CD4-positive, CD25-positive, alpha-beta regulatory T cell (primary cell): ENCODE measurements at regions not wholly inside any gene's neighbourhood (a gene's known extent, or its start where the extent isn't known, plus 50 kb on each side); places are given as distances from the start of the nearest gene placed in this dataset.

ENCODE experiments used
- ATAC-seq, 2 donors: fragments of 150-1000 bp; cut with Tn5 transposase; one replicate each; pipeline ENCODE4 v1.10.0; 2021; ENCODE audit warnings: low read depth in 2 of 2, moderate number of reproducible peaks in 2 of 2, moderate library complexity in 1 of 2
- DNase-seq, 3 donors: peaks; one replicate each; pipeline versions ENCODE4 v3.0.0 to v3.0.0-alpha.2; 2012 to 2022; ENCODE audit warnings: mixed read lengths in 1 of 3
- H3K27ac ChIP-seq: one replicate; pipeline ENCODE4 v1.7.0; 2013; ENCODE audit warnings: mild to moderate bottlenecking, low read length; ENCODE audit not compliant: insufficient read depth, poor library complexity, severe bottlenecking
- H3K27me3 ChIP-seq: one replicate; pipeline ENCODE4 v1.7.0; 2013; ENCODE audit warnings: low read length; ENCODE audit not compliant: control insufficient read depth, insufficient read depth
- H3K36me3 ChIP-seq: one replicate; pipeline ENCODE4 v1.7.0; 2013; ENCODE audit warnings: mild to moderate bottlenecking, low read length, moderate library complexity; ENCODE audit not compliant: control insufficient read depth, insufficient read depth
- H3K4me1 ChIP-seq: 2 replicates; pipeline ENCODE4 v1.7.0; 2013; ENCODE audit warnings: mild to moderate bottlenecking, low read length; ENCODE audit not compliant: insufficient read depth, control insufficient read depth, poor library complexity, severe bottlenecking
- H3K4me3 ChIP-seq: one replicate; pipeline ENCODE4 v1.7.0; 2013; ENCODE audit warnings: low read depth, mild to moderate bottlenecking, low read length, moderate library complexity
- H3K9me3 ChIP-seq, 2 experiments: 1 replicate in 1 of 2; 2 replicates in 1 of 2; pipeline ENCODE4 v1.7.0; 2013; ENCODE audit warnings: low read length in 2 of 2, mild to moderate bottlenecking in 1 of 2, moderate library complexity in 1 of 2; ENCODE audit not compliant: control insufficient read depth in 2 of 2
- H3K27ac Mint-ChIP-seq, 3 donors: one replicate each; pipeline ENCODE4 v1.8.0; 2020 to 2022; ENCODE audit warnings: mild to moderate bottlenecking in 3 of 3, mixed read lengths in 3 of 3, moderate library complexity in 2 of 3
- H3K27me3 Mint-ChIP-seq: one replicate; pipeline ENCODE4 v1.8.0; 2022; ENCODE audit warnings: mild to moderate bottlenecking, mixed read lengths
- H3K36me3 Mint-ChIP-seq: one replicate; pipeline ENCODE4 v1.8.0; 2020; ENCODE audit warnings: mixed read lengths
- H3K4me1 Mint-ChIP-seq, 4 donors: one replicate each; pipeline ENCODE4 v1.8.0; 2020 to 2022; ENCODE audit warnings: mixed read lengths in 4 of 4, mild to moderate bottlenecking in 1 of 4
- H3K4me3 Mint-ChIP-seq, 4 donors: one replicate each; pipeline ENCODE4 v1.8.0; 2020 to 2022; ENCODE audit warnings: mild to moderate bottlenecking in 4 of 4, mixed read lengths in 4 of 4, moderate library complexity in 3 of 4
- H3K9me3 Mint-ChIP-seq, 7 donors: one replicate each; pipeline ENCODE4 v1.8.0; 2020 to 2022; ENCODE audit warnings: mixed read lengths in 7 of 7, mild to moderate bottlenecking in 3 of 7, moderate library complexity in 2 of 7

GRCh38 chr4:111535792-111536191 is 609.5 kb upstream of the FAM241A start:
- no peaks in the 10 kb centered on the region for H3K36me3 ChIP-seq
- H3K9me3 Mint-ChIP-seq: peaks cover 0 to 7% (median 3%) of the 10 kb centered on the region in 7 donors
- no peaks in the 10 kb centered on the region for H3K27me3 Mint-ChIP-seq
- peaks cover 0 to 3% of the 10 kb centered on the region in 2 experiments for H3K9me3 ChIP-seq
- no peak overlapping the region for H3K4me3 ChIP-seq
- H3K27ac Mint-ChIP-seq: no peak overlapping the region
- H3K27me3 ChIP-seq: no peaks in the 10 kb centered on the region
- no peaks in the 10 kb centered on the region for H3K36me3 Mint-ChIP-seq
- no peak for DNase-seq
- no peaks in the 10 kb centered on the region for H3K4me1 Mint-ChIP-seq
- ATAC-seq: no peak
- H3K27ac ChIP-seq: no peak overlapping the region
- H3K4me1 ChIP-seq: no peaks in the 10 kb centered on the region
- no peak overlapping the region for H3K4me3 Mint-ChIP-seq

- no peak for ATAC-seq
- Histone ChIP-seq H3K27me3 (no peaks in the 10 kb centered on the region), H3K9me3 (peaks cover 0 to under 1% of the 10 kb centered on the region in 2 experiments), H3K27ac (no peak overlapping the region), H3K4me3 (no peak overlapping the region), H3K36me3 (no peaks in the 10 kb centered on the region), H3K4me1 (no peaks in the 10 kb centered on the region)
- Mint-ChIP-seq H3K4me3 (no peak overlapping the region), H3K27ac (no peak overlapping the region), H3K9me3 (peaks cover 0 to 5% (median 2%) of the 10 kb centered on the region in 7 donors), H3K4me1 (no peaks in the 10 kb centered on the region), H3K27me3 (no peaks in the 10 kb centered on the region), H3K36me3 (no peaks in the 10 kb centered on the region)
- no peak for DNase-seq
Observed at GRCh38 chr4:111537165-111537564, 608.1 kb upstream of the FAM241A start.

- Histone ChIP-seq H3K4me3 (no peak overlapping the region), H3K27me3 (no peaks in the 10 kb centered on the region), H3K4me1 (no peaks in the 10 kb centered on the region), H3K9me3 (no peaks in the 10 kb centered on the region), H3K36me3 (no peaks in the 10 kb centered on the region), H3K27ac (no peak overlapping the region)
- Mint-ChIP-seq H3K9me3 (peaks cover 0 to 5% (median 2%) of the 10 kb centered on the region in 7 donors), H3K27me3 (no peaks in the 10 kb centered on the region), H3K27ac (no peak overlapping the region), H3K4me1 (no peaks in the 10 kb centered on the region), H3K36me3 (no peaks in the 10 kb centered on the region), H3K4me3 (no peak overlapping the region)
- DNase-seq (no peak), ATAC-seq (no peak)
Observed at GRCh38 chr4:111537871-111538270, 607.4 kb upstream of the FAM241A start.

GRCh38 chr4:111540671-111541070 is 604.6 kb upstream of the FAM241A start:
- H3K9me3 ChIP-seq: no peaks in the 10 kb centered on the region

GRCh38 chr4:111542056-111542455 is 603.2 kb upstream of the FAM241A start:
- no peaks in the 10 kb centered on the region for H3K27me3 Mint-ChIP-seq
- Histone ChIP-seq H3K9me3 (no peaks in the 10 kb centered on the region), H3K36me3 (no peaks in the 10 kb centered on the region), H3K27me3 (no peaks in the 10 kb centered on the region), H3K4me3 (no peak overlapping the region), H3K27ac (no peak overlapping the region), H3K4me1 (no peaks in the 10 kb centered on the region)
- peaks cover 0 to 7% (median 2%) of the 10 kb centered on the region in 7 donors for H3K9me3 Mint-ChIP-seq
- ATAC-seq (no peak), DNase-seq (no peak)
- no peak overlapping the region for H3K4me3 Mint-ChIP-seq
- no peaks in the 10 kb centered on the region for H3K36me3 Mint-ChIP-seq
- no peaks in the 10 kb centered on the region for H3K4me1 Mint-ChIP-seq
- H3K27ac Mint-ChIP-seq: no peak overlapping the region

More at GRCh38 chr4:111540671-111541070, 604.6 kb upstream of the FAM241A start:
- H3K36me3 ChIP-seq: no peaks in the 10 kb centered on the region
- Mint-ChIP-seq H3K9me3 (peaks cover 0 to 6% (median 2%) of the 10 kb centered on the region in 7 donors), H3K4me1 (no peaks in the 10 kb centered on the region), H3K27me3 (no peaks in the 10 kb centered on the region), H3K27ac (no peak overlapping the region), H3K36me3 (no peaks in the 10 kb centered on the region), H3K4me3 (no peak overlapping the region)
- no peak for DNase-seq
- no peak overlapping the region for H3K27ac ChIP-seq
- H3K27me3 ChIP-seq: no peaks in the 10 kb centered on the region
- ATAC-seq: no peak
- no peak overlapping the region for H3K4me3 ChIP-seq
- no peaks in the 10 kb centered on the region for H3K4me1 ChIP-seq

GRCh38 chr4:111546881-111547280 is 598.4 kb upstream of the FAM241A start:
- Histone ChIP-seq H3K36me3 (no peaks in the 10 kb centered on the region), H3K4me1 (no peaks in the 10 kb centered on the region), H3K27ac (no peak overlapping the region), H3K9me3 (no peaks in the 10 kb centered on the region), H3K4me3 (no peak overlapping the region), H3K27me3 (no peaks in the 10 kb centered on the region)
- ATAC-seq (no peak), DNase-seq (no peak)
- Mint-ChIP-seq H3K36me3 (no peaks in the 10 kb centered on the region), H3K27me3 (no peaks in the 10 kb centered on the region), H3K9me3 (peaks cover 0 to 10% (median 5%) of the 10 kb centered on the region in 7 donors), H3K4me1 (no peaks in the 10 kb centered on the region), H3K27ac (no peak overlapping the region), H3K4me3 (no peak overlapping the region)

GRCh38 chr4:111556141-111556781 is 589.0 kb upstream of the FAM241A start:
- no peaks in the 10 kb centered on the region for H3K27me3 Mint-ChIP-seq
- H3K4me3 Mint-ChIP-seq: no peak overlapping the region
- H3K36me3 Mint-ChIP-seq: no peaks in the 10 kb centered on the region
- Histone ChIP-seq H3K9me3 (no peaks in the 10 kb centered on the region), H3K27ac (no peak overlapping the region), H3K36me3 (no peaks in the 10 kb centered on the region), H3K4me3 (no peak overlapping the region), H3K27me3 (no peaks in the 10 kb centered on the region), H3K4me1 (no peaks in the 10 kb centered on the region)
- peaks cover 0 to 13% (median 3%) of the 10 kb centered on the region in 7 donors for H3K9me3 Mint-ChIP-seq
- H3K4me1 Mint-ChIP-seq: no peaks in the 10 kb centered on the region
- ATAC-seq (no peak), DNase-seq (no peak)
- no peak overlapping the region for H3K27ac Mint-ChIP-seq

- H3K4me1 ChIP-seq: no peaks in the 10 kb centered on the region
- H3K36me3 ChIP-seq: no peaks in the 10 kb centered on the region
- no peaks in the 10 kb centered on the region for H3K27me3 ChIP-seq
- Mint-ChIP-seq H3K27me3 (no peaks in the 10 kb centered on the region), H3K9me3 (peaks cover 0 to 14% (median 3%) of the 10 kb centered on the region in 7 donors), H3K27ac (no peak overlapping the region), H3K36me3 (no peaks in the 10 kb centered on the region), H3K4me1 (no peaks in the 10 kb centered on the region), H3K4me3 (no peak overlapping the region)
- DNase-seq: no peak
- ATAC-seq: no peak
- no peak overlapping the region for H3K27ac ChIP-seq
- H3K4me3 ChIP-seq: no peak overlapping the region
- no peaks in the 10 kb centered on the region for H3K9me3 ChIP-seq
Observed at GRCh38 chr4:111556851-111557250, 588.4 kb upstream of the FAM241A start.
